Smooth muscle cell (in vitro differentiated cells): ENCODE measurements at regions not wholly inside any gene's neighbourhood (a gene's known extent, or its start where the extent isn't known, plus 50 kb on each side); places are given as distances from the start of the nearest gene placed in this dataset.

ENCODE experiments used
- DNase-seq: peaks from one replicate; lab custom pipeline; 2025; ENCODE audit not compliant: unreplicated experiment; lab: John Stamatoyannopoulos, UW
- H2AFZ ChIP-seq: fragments of 200-600 bp; sonication (generic); 2 replicates; pipeline ENCODE4 v1.6.0; 2016; ENCODE audit warnings: antibody characterized with exemption, low read depth, mild to moderate bottlenecking
- H3F3A ChIP-seq: fragments of 200-600 bp; sonication (generic); 2 replicates; pipeline ENCODE4 v1.6.0; 2017; ENCODE audit warnings: antibody characterized with exemption, low read depth
- H3K27ac ChIP-seq: fragments of 200-600 bp; sonication (generic); 2 replicates; pipeline ENCODE4 v1.5.1; 2016; ENCODE audit warnings: low read depth, mild to moderate bottlenecking
- H3K27me3 ChIP-seq: fragments of 200-600 bp; sonication (generic); 2 replicates; pipeline ENCODE4 v1.6.1; 2016; ENCODE audit warnings: low read depth, mild to moderate bottlenecking
- H3K36me3 ChIP-seq: fragments of 200-600 bp; sonication (generic); 2 replicates; pipeline ENCODE4 v1.5.1; 2016; ENCODE audit warnings: low read depth
- H3K4me1 ChIP-seq: fragments of 200-600 bp; sonication (generic); 2 replicates; pipeline ENCODE4 v1.5.1; 2016; ENCODE audit warnings: low read depth
- H3K4me2 ChIP-seq: fragments of 200-600 bp; sonication (generic); 2 replicates; pipeline ENCODE4 v1.6.0; 2016; ENCODE audit warnings: mild to moderate bottlenecking
- H3K4me3 ChIP-seq: fragments of 200-600 bp; sonication (generic); 2 replicates; pipeline ENCODE4 v1.5.1; 2016; ENCODE audit warnings: mild to moderate bottlenecking
- H3K79me2 ChIP-seq: fragments of 200-600 bp; sonication (generic); 2 replicates; pipeline ENCODE4 v1.6.0; 2016; ENCODE audit warnings: low read depth, mild to moderate bottlenecking
- H3K9ac ChIP-seq: fragments of 200-600 bp; sonication (generic); 2 replicates; pipeline ENCODE4 v1.6.0; 2016; ENCODE audit warnings: low read depth
- H3K9me3 ChIP-seq: fragments of 200-600 bp; sonication (generic); replicated peaks from 2 replicates; pipeline ENCODE4 v1.5.1; 2016; ENCODE audit warnings: low read depth
- H4K20me1 ChIP-seq: fragments of 200-600 bp; sonication (generic); 2 replicates; pipeline ENCODE4 v1.6.0; 2016; ENCODE audit warnings: low read depth
- CTCF ChIP-seq: fragments of 200-600 bp; sonication (generic); IDR thresholded peaks from 2 replicates; pipeline ENCODE4 v1.5.1; 2017; ENCODE audit warnings: borderline replicate concordance, mild to moderate bottlenecking, antibody characterized with exemption; ENCODE audit not compliant: insufficient read depth, poor library complexity, severe bottlenecking
- WGBS: methylation state at CpG from one replicate; pipeline ENCODE4 v1.1.7; 2016; ENCODE audit warnings: low lambda C conversion rate; 5-methylcytosine and 5-hydroxymethylcytosine counted together

- DNase-seq = no peak
- peaks cover 30% of the 10 kb centered on the region for H3K4me1 ChIP-seq
- H3K4me3 ChIP-seq = no peak overlapping the region
- H4K20me1 ChIP-seq = no peaks in the 10 kb centered on the region
- H3K4me2 ChIP-seq = no peak overlapping the region
- no peak overlapping the region for H2AFZ ChIP-seq
- H3K9ac ChIP-seq = no peak overlapping the region
- WGBS = 89% methylated on average over 3 of the region's 3 CpGs
- H3F3A ChIP-seq = no peaks in the 10 kb centered on the region
- no peaks in the 10 kb centered on the region for H3K79me2 ChIP-seq
- no peak for TF ChIP-seq CTCF
- no peaks in the 10 kb centered on the region for H3K27me3 ChIP-seq
- no peaks in the 10 kb centered on the region for H3K36me3 ChIP-seq
- no peak overlapping the region for H3K27ac ChIP-seq
- H3K9me3 ChIP-seq = no peaks in the 10 kb centered on the region
Observed at GRCh38 chr12:59085690-59086089, 165.4 kb upstream of the LRIG3 start.

- Histone ChIP-seq H3K27ac (no peak overlapping the region), H4K20me1 (no peaks in the 10 kb centered on the region), H3K36me3 (no peaks in the 10 kb centered on the region), H3K9me3 (no peaks in the 10 kb centered on the region), H3K4me1 (peaks cover 30% of the 10 kb centered on the region), H3K9ac (no peak overlapping the region), H3K4me3 (no peak overlapping the region), H2AFZ (peak overlapping the region; percentile 61), H3K27me3 (no peaks in the 10 kb centered on the region), H3F3A (no peaks in the 10 kb centered on the region), H3K79me2 (no peaks in the 10 kb centered on the region), H3K4me2 (no peak overlapping the region)
- 63% methylated on average over 12 of the region's 12 CpGs for WGBS
- TF ChIP-seq CTCF = no peak
- no peak for DNase-seq
Observed at GRCh38 chr12:59084511-59085375, 164.4 kb upstream of the LRIG3 start.

GRCh38 chr12:59082952-59083351 is 162.6 kb upstream of the LRIG3 start:
- Histone ChIP-seq H3K9me3 (no peaks in the 10 kb centered on the region), H3K4me3 (no peak overlapping the region), H2AFZ (no peak overlapping the region), H3K4me1 (peaks cover 30% of the 10 kb centered on the region), H3F3A (no peaks in the 10 kb centered on the region), H4K20me1 (no peaks in the 10 kb centered on the region), H3K27ac (no peak overlapping the region), H3K4me2 (no peak overlapping the region), H3K27me3 (no peaks in the 10 kb centered on the region), H3K36me3 (no peaks in the 10 kb centered on the region), H3K9ac (no peak overlapping the region), H3K79me2 (no peaks in the 10 kb centered on the region)
- DNase-seq = no peak
- WGBS = 96% methylated on average over 3 of the region's 3 CpGs
- TF ChIP-seq CTCF = no peak

- no peak overlapping the region for H3K4me2 ChIP-seq
- H3K9ac ChIP-seq = no peak overlapping the region
- no peaks in the 10 kb centered on the region for H4K20me1 ChIP-seq
- no peaks in the 10 kb centered on the region for H3K79me2 ChIP-seq
- H2AFZ ChIP-seq = no peak overlapping the region
- peaks cover 14% of the 10 kb centered on the region for H3K4me1 ChIP-seq
- no peaks in the 10 kb centered on the region for H3K36me3 ChIP-seq
- H3K27me3 ChIP-seq = no peaks in the 10 kb centered on the region
- H3K4me3 ChIP-seq = no peak overlapping the region
- H3K27ac ChIP-seq = no peak overlapping the region
- H3F3A ChIP-seq = peaks cover 4% of the 10 kb centered on the region
- DNase-seq = no peak
- 97% methylated on average over 1 of the region's 1 CpG for WGBS
- TF ChIP-seq CTCF = no peak
- no peaks in the 10 kb centered on the region for H3K9me3 ChIP-seq
Observed at GRCh38 chr12:59080101-59080500, 159.8 kb upstream of the LRIG3 start.
